ACC112 (cell line): ENCODE measurements at regions not wholly inside any gene's neighbourhood (a gene's known extent, or its start where the extent isn't known, plus 50 kb on each side); places are given as distances from the start of the nearest gene placed in this dataset.

Source experiments
- H2AFZ ChIP-seq: fragments of 200-600 bp; sonication (generic); one replicate; pipeline ENCODE4 v1.6.0; 2017; ENCODE audit warnings: antibody characterized with exemption, low read length; ENCODE audit not compliant: unreplicated experiment
- H3K27ac ChIP-seq: fragments of 200-600 bp; sonication (generic); 2 replicates; pipeline ENCODE4 v1.5.1; 2014; ENCODE audit warnings: low read depth, mild to moderate bottlenecking, antibody characterized with exemption, low read length, moderate library complexity
- H3K27me3 ChIP-seq: fragments of 200-600 bp; sonication (generic); 2 replicates; pipeline ENCODE4 v1.6.1; 2014; ENCODE audit warnings: mild to moderate bottlenecking, antibody characterized with exemption, low read length, moderate library complexity, mixed read lengths; ENCODE audit not compliant: insufficient read depth
- H3K36me3 ChIP-seq: fragments of 200-600 bp; sonication (generic); 2 replicates; pipeline ENCODE4 v1.6.1; 2016; ENCODE audit warnings: mild to moderate bottlenecking, antibody characterized with exemption, low read length, moderate library complexity, mixed read lengths; ENCODE audit not compliant: insufficient read depth
- H3K4me1 ChIP-seq: fragments of 200-600 bp; sonication (generic); one replicate; pipeline ENCODE4 v1.6.1; 2016; ENCODE audit warnings: low read length, mixed read lengths; ENCODE audit not compliant: insufficient read depth, unreplicated experiment, control insufficient read depth
- H3K4me3 ChIP-seq: fragments of 200-600 bp; sonication (generic); 2 replicates; pipeline ENCODE4 v1.5.1; 2014; ENCODE audit warnings: mild to moderate bottlenecking, low read depth, low read length
- H3K79me2 ChIP-seq: fragments of 200-600 bp; sonication (generic); one replicate; pipeline ENCODE4 v1.6.0; 2016; ENCODE audit warnings: low read length; ENCODE audit not compliant: control insufficient read depth, unreplicated experiment, insufficient read depth

- H3K36me3 ChIP-seq, result no peaks in the 10 kb centered on the region
- H2AFZ ChIP-seq, result no peak overlapping the region
- no peaks in the 10 kb centered on the region for H3K27me3 ChIP-seq
- peaks cover 6% of the 10 kb centered on the region for H3K4me1 ChIP-seq
- no peaks in the 10 kb centered on the region for H3K79me2 ChIP-seq
- no peak overlapping the region for H3K4me3 ChIP-seq
- no peak overlapping the region for H3K27ac ChIP-seq
These were observed 304.7 kb downstream of the ZEB2 start for GRCh38 chr2:144215207-144215606.

DNA sequence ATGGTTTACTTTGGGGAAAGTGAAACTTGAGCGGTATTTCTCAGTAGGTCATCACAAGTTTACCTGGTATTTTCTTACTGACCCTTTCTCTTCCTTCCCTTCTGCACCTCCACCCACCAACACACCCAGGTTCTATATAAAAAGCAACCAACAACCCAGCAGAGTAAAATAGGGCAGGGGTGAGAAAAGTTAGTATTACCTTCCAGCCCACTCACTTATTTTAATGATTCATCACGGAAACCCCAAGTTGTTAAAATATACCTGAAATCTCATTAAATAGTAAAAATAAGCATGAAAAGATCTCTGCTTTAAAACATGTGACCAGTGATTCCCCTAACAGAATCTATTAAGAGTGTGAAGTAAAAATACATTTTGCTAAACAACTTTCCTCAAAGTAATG, 306.1 kb downstream of the ZEB2 start:
- Histone ChIP-seq H2AFZ (no peak overlapping the region), H3K27ac (no peak overlapping the region), H3K4me3 (no peak overlapping the region), H3K79me2 (no peaks in the 10 kb centered on the region), H3K27me3 (no peaks in the 10 kb centered on the region), H3K4me1 (peaks cover 6% of the 10 kb centered on the region), H3K36me3 (no peaks in the 10 kb centered on the region)

DNA sequence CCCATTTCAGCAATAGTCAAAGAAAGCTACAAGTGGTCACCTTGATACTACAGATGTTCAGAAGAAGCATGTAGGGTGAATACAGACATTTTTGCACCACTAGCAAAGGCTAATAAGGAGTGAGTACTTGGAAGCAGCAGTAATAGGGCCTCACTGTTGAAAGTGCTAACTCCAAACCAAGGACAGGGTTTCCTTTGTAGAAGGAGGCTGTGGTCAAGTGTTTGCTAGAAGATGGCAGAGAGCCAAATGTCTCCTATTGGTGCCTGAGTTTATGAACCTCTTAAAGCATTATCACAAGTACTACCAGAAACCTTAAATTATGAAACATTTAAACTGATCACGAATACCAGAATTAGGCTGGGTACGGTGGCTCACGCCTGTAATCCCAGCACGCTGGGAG, 308.1 kb downstream of the ZEB2 start:
- no peak overlapping the region for H3K27ac ChIP-seq
- H3K36me3 ChIP-seq, result no peaks in the 10 kb centered on the region
- H3K4me3 ChIP-seq, result no peak overlapping the region
- H3K4me1 ChIP-seq, result peaks cover 6% of the 10 kb centered on the region
- no peaks in the 10 kb centered on the region for H3K79me2 ChIP-seq
- H2AFZ ChIP-seq, result no peak overlapping the region
- no peaks in the 10 kb centered on the region for H3K27me3 ChIP-seq

DNA sequence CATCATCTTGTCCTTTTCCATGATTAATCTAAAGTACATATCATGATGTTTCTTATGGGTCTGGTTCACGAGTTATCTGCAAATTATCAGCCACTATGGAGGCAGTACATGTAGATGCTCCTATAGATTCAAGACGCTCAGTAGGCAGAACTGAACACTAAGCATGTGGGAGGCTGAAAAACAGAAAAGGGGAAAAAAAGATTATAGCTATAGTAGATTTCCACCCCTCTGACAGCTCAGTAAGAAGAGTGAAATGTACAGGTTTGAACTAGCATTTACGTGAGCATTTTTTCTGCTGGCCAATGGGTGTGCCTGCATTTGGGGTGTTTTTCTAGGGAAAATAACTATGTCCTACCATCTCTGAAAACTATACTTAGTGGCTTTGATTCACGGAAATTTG, 308.9 kb downstream of the ZEB2 start:
- H3K36me3 ChIP-seq, result no peaks in the 10 kb centered on the region
- H2AFZ ChIP-seq, result no peak overlapping the region
- no peaks in the 10 kb centered on the region for H3K27me3 ChIP-seq
- H3K4me3 ChIP-seq, result no peak overlapping the region
- H3K27ac ChIP-seq, result no peak overlapping the region
- peaks cover 3% of the 10 kb centered on the region for H3K4me1 ChIP-seq
- no peaks in the 10 kb centered on the region for H3K79me2 ChIP-seq

DNA sequence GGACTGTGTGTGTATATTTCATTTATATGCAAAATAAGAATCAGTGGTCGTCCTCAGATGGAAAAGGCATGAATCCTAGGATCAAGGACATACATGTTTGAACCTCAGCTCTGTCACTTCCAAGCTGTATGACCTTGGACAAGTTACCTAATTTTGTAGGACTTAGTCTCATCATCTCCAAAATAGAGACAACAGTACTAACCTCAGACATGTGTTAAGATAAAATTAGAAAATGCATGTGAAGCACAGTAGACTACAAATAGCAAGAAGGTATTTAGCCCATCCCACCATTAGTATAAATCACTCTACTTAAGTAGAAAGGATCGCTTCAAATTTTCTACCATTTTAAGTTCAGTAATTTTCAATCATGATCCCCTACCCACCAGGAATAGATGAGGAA, 309.8 kb downstream of the ZEB2 start:
- Histone ChIP-seq H3K27me3 (no peaks in the 10 kb centered on the region), H2AFZ (no peak overlapping the region), H3K4me1 (no peaks in the 10 kb centered on the region), H3K36me3 (no peaks in the 10 kb centered on the region), H3K27ac (no peak overlapping the region), H3K4me3 (no peak overlapping the region), H3K79me2 (no peaks in the 10 kb centered on the region)

- no peak overlapping the region for H3K4me3 ChIP-seq
- no peak overlapping the region for H2AFZ ChIP-seq
These were observed 311.0 kb downstream of the ZEB2 start for GRCh38 chr2:144208924-144209323.

GRCh38 chr2:144206019-144206418, 313.9 kb downstream of the ZEB2 start:
- peaks cover 9% of the 10 kb centered on the region for H3K4me1 ChIP-seq
- H3K36me3 ChIP-seq, result no peaks in the 10 kb centered on the region
- H2AFZ ChIP-seq, result no peak overlapping the region
- no peaks in the 10 kb centered on the region for H3K79me2 ChIP-seq
- H3K27me3 ChIP-seq, result no peaks in the 10 kb centered on the region
- no peak overlapping the region for H3K4me3 ChIP-seq
- no peak overlapping the region for H3K27ac ChIP-seq

More at GRCh38 chr2:144208924-144209323, 311.0 kb downstream of the ZEB2 start:
- no peaks in the 10 kb centered on the region for H3K4me1 ChIP-seq
- H3K27ac ChIP-seq, result no peak overlapping the region
- H3K79me2 ChIP-seq, result no peaks in the 10 kb centered on the region
- H3K36me3 ChIP-seq, result no peaks in the 10 kb centered on the region
- H3K27me3 ChIP-seq, result no peaks in the 10 kb centered on the region

- Histone ChIP-seq H3K4me3 (no peak overlapping the region; the same call in 1 of the 2 replicates), H3K4me1 (peaks cover 16% of the 10 kb centered on the region), H3K36me3 (no peaks in the 10 kb centered on the region), H3K27ac (no peak overlapping the region), H3K79me2 (no peaks in the 10 kb centered on the region), H2AFZ (no peak overlapping the region), H3K27me3 (no peaks in the 10 kb centered on the region)
These were observed 318.0 kb downstream of the ZEB2 start for GRCh38 chr2:144201868-144202468.

- H2AFZ ChIP-seq, result no peak overlapping the region
- H3K27me3 ChIP-seq, result no peaks in the 10 kb centered on the region
- no peaks in the 10 kb centered on the region for H3K36me3 ChIP-seq
- no peaks in the 10 kb centered on the region for H3K79me2 ChIP-seq
- H3K4me3 ChIP-seq, result no peak overlapping the region
- no peak overlapping the region for H3K27ac ChIP-seq
- peaks cover 16% of the 10 kb centered on the region for H3K4me1 ChIP-seq
These were observed 318.8 kb downstream of the ZEB2 start for GRCh38 chr2:144201126-144201525.

DNA sequence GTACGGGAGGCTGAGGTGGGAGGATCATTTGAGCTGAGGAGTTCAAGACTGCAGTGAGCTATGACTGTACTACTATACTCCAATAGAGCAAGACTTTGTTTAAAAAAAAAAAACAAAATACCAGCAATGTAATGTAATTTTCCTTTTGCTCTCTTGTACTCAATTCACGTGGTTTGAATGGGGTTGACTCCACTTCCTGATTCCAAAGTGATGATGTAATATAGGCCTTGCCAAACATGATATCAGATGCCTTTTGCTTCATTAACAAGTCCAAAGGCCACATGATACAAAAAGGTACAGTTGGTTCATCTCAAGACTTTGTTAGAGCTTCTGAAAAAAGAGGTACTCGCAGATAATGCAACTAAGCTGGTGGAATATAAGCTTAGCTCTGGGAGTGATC, 321.8 kb downstream of the ZEB2 start:
- no peaks in the 10 kb centered on the region for H3K27me3 ChIP-seq
- H3K27ac ChIP-seq, result no peak overlapping the region
- H3K4me1 ChIP-seq, result peaks cover 22% of the 10 kb centered on the region
- H3K4me3 ChIP-seq, result no peak overlapping the region
- H3K79me2 ChIP-seq, result no peaks in the 10 kb centered on the region
- H2AFZ ChIP-seq, result no peak overlapping the region
- no peaks in the 10 kb centered on the region for H3K36me3 ChIP-seq

DNA sequence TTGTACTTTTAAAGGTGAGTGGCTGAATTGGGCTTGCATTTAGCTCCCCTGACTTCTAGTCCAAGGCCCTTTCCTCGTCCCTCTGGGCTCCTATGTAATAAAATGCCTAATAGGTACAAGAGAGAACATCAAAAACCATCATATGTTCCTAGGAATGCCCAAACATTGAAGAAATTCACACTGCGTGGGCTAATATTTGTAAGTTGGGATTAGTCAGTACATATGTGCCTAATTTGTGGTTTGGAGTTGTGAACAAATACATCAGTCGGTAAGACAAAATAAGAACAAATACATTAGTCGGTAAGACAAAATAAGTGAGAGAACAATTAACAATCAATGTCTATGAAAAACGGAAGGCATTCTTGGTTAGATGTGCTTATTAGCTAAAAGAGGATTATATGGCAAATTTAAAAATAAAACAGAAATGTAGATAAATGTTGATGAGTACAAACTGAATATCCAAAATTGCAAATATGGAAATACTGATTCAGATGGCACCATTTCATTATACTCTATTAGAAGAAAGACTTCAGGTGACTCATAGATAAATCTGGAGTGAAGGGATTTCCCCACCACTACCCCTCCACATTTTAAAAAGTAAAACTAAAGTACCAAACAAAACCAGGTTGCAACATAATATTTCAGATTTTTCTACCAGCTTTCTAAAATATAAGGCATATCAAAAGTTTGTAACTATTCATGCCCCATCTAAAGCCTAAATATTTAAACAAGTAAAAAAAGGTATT, 325.4 kb downstream of the ZEB2 start:
- Histone ChIP-seq H3K36me3 (no peaks in the 10 kb centered on the region), H3K4me3 (no peak overlapping the region), H2AFZ (no peak overlapping the region), H3K27me3 (no peaks in the 10 kb centered on the region), H3K4me1 (peaks cover 12% of the 10 kb centered on the region), H3K27ac (no peak overlapping the region), H3K79me2 (no peaks in the 10 kb centered on the region)
